ENCODE measurements at regions not wholly inside any gene's neighbourhood (a gene's known extent, or its start where the extent isn't known, plus 50 kb on each side); places are given as distances from the start of the nearest gene placed in this dataset.

DNA sequence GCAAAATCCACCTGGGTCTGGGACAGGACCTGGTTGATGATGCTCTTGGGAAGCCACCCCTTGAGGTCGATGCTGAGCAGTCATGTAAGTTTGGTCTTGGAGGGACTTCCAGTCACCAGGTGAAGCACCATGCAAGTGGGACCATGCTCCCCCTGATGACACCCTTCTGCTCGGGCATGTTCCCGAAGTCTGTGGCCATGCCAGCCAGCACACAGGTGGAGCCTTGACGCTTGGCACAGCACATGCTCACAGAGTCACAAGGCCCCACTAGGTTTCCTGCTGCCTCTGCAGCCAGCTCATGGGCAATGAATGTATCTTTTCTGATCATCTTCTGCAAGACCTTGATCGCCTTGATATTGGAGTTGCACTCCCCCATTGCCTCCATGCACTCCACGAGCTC lies 1920.2 kb downstream of the PCDH9 start:
- TF ChIP-seq EZH2 (IDR thresholded peaks at IDR 0.05), result no peak
- TF ChIP-seq, protein P1, sequence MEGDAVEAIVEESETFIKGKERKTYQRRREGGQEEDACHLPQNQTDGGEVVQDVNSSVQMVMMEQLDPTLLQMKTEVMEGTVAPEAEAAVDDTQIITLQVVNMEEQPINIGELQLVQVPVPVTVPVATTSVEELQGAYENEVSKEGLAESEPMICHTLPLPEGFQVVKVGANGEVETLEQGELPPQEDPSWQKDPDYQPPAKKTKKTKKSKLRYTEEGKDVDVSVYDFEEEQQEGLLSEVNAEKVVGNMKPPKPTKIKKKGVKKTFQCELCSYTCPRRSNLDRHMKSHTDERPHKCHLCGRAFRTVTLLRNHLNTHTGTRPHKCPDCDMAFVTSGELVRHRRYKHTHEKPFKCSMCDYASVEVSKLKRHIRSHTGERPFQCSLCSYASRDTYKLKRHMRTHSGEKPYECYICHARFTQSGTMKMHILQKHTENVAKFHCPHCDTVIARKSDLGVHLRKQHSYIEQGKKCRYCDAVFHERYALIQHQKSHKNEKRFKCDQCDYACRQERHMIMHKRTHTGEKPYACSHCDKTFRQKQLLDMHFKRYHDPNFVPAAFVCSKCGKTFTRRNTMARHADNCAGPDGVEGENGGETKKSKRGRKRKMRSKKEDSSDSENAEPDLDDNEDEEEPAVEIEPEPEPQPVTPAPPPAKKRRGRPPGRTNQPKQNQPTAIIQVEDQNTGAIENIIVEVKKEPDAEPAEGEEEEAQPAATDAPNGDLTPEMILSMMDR (IDR thresholded peaks at IDR 0.05 in 2 of 3, conservative IDR thresholded peaks at IDR 0.05 in 1 of 3; ENCODE audit: borderline replicate concordance in 1 of 3, insufficient read depth in 1 of 3, low read depth in 2 of 3, low read length in 2 of 3), result no peak
- no peak for TF ChIP-seq POLR2A (IDR thresholded peaks at IDR 0.05; ENCODE audit: borderline replicate concordance, extremely low read depth, insufficient read depth, insufficient read length)
- TF ChIP-seq ZFX (IDR thresholded peaks at IDR 0.05), result no peak
- TF ChIP-seq, protein P2, sequence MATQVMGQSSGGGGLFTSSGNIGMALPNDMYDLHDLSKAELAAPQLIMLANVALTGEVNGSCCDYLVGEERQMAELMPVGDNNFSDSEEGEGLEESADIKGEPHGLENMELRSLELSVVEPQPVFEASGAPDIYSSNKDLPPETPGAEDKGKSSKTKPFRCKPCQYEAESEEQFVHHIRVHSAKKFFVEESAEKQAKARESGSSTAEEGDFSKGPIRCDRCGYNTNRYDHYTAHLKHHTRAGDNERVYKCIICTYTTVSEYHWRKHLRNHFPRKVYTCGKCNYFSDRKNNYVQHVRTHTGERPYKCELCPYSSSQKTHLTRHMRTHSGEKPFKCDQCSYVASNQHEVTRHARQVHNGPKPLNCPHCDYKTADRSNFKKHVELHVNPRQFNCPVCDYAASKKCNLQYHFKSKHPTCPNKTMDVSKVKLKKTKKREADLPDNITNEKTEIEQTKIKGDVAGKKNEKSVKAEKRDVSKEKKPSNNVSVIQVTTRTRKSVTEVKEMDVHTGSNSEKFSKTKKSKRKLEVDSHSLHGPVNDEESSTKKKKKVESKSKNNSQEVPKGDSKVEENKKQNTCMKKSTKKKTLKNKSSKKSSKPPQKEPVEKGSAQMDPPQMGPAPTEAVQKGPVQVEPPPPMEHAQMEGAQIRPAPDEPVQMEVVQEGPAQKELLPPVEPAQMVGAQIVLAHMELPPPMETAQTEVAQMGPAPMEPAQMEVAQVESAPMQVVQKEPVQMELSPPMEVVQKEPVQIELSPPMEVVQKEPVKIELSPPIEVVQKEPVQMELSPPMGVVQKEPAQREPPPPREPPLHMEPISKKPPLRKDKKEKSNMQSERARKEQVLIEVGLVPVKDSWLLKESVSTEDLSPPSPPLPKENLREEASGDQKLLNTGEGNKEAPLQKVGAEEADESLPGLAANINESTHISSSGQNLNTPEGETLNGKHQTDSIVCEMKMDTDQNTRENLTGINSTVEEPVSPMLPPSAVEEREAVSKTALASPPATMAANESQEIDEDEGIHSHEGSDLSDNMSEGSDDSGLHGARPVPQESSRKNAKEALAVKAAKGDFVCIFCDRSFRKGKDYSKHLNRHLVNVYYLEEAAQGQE (IDR thresholded peaks at IDR 0.05; ENCODE audit: low read depth), result no peak
- no peak for TF ChIP-seq ELF1 (IDR thresholded peaks at IDR 0.05; ENCODE audit: borderline replicate concordance, low read depth)

Data from HCT116 (cell line).